ENCODE measurements at regions not wholly inside any gene's neighbourhood (a gene's known extent, or its start where the extent isn't known, plus 50 kb on each side); places are given as distances from the start of the nearest gene placed in this dataset.

GRCh38 chr18:61694236-61694635 lies 198.6 kb downstream of the RNF152 start:
- TF ChIP-seq POLR2A (IDR thresholded peaks at IDR 0.05), result no peak
- no peak for TF ChIP-seq CTCF (IDR thresholded peaks at IDR 0.05)
- TF ChIP-seq EP300 (IDR thresholded peaks at IDR 0.05), result no peak

Measured in ovary (tissue), 3 donors.